Ovary (tissue), 3 donors: ENCODE measurements at regions not wholly inside any gene's neighbourhood (a gene's known extent, or its start where the extent isn't known, plus 50 kb on each side); places are given as distances from the start of the nearest gene placed in this dataset.

Experiments
- CTCF ChIP-seq, 3 donors: fragments of 450-650 bp in 2 of 3; fragments of 200-600 bp in 1 of 3; IDR thresholded peaks; one replicate each; pipeline versions ENCODE4 v1.5.1 to v1.8.0; 2016 to 2022; ENCODE audit warnings: antibody characterized with exemption in 3 of 3, mild to moderate bottlenecking in 1 of 3
- EP300 ChIP-seq: sonication (generic); formaldehyde crosslinking; IDR thresholded peaks from one replicate; pipeline ENCODE4 v1.6.1; 2017; ENCODE audit warnings: antibody characterized with exemption
- POLR2A ChIP-seq: fragments of 450-650 bp; IDR thresholded peaks from one replicate; pipeline ENCODE4 v1.6.1; 2017; ENCODE audit warnings: antibody characterized with exemption, mild to moderate bottlenecking, moderate library complexity
- donor health status: DM: no; HTN: no; CAD: no.

GRCh38 chr11:27926981-27927481 lies 180.9 kb downstream of the KIF18A start:
- TF ChIP-seq CTCF (IDR thresholded peaks at IDR 0.05), result no peak
- no peak for TF ChIP-seq POLR2A
- TF ChIP-seq EP300, result no peak
